ENCODE measurements at regions not wholly inside any gene's neighbourhood (a gene's known extent, or its start where the extent isn't known, plus 50 kb on each side); places are given as distances from the start of the nearest gene placed in this dataset.

GRCh38 chr12:127678945-127679344, 588.0 kb upstream of the TMEM132C start:
- no TSS peak for BruUV-seq (replicated peaks)
- Histone ChIP-seq H3K4me2 (ENCODE audit: insufficient read depth, low read length) (no peak overlapping the region), H3K9ac (replicated peaks; ENCODE audit: extremely low read depth, insufficient read depth, low read length) (no peak overlapping the region), H3K9me3 (replicated peaks; ENCODE audit: control insufficient read depth, insufficient read depth, low read length) (peaks cover 6% of the 10 kb centered on the region), H2AFZ (ENCODE audit: low read depth, low read length) (no peak overlapping the region), H4K20me1 (replicated peaks; ENCODE audit: control insufficient read depth, extremely low read depth, insufficient read depth, low read length) (no peaks in the 10 kb centered on the region), H3K79me2 (ENCODE audit: control insufficient read depth, insufficient read depth, low read length) (no peaks in the 10 kb centered on the region), H3K9me1 (replicated peaks; ENCODE audit: control insufficient read depth, extremely low read depth, insufficient read depth, low read length) (no peaks in the 10 kb centered on the region), H3K27me3 (ENCODE audit: control insufficient read depth in 2 of 2, insufficient read depth in 2 of 2, low read length in 2 of 2) (no peaks in the 10 kb centered on the region), H3K36me3 (ENCODE audit: control insufficient read depth in 2 of 2, extremely low read depth in 1 of 2, insufficient read depth in 2 of 2, low read length in 2 of 2) (no peaks in the 10 kb centered on the region), H3K27ac (ENCODE audit: insufficient read depth, low read depth, low read length) (no peak overlapping the region), H3K4me1 (ENCODE audit: control insufficient read depth, extremely low read depth, insufficient read depth, low read length) (no peaks in the 10 kb centered on the region), H3K4me3 (replicated peaks in 1 of 3; ENCODE audit: insufficient read depth in 1 of 3, low read depth in 1 of 3, low read length in 3 of 3) (no peak overlapping the region)
- FAIRE-seq (no peak), DNase-seq (ENCODE audit: low read depth, low spot score) (no peak)
- no peak for TF ChIP-seq JUN (IDR thresholded peaks at IDR 0.05; ENCODE audit: borderline replicate concordance, insufficient read depth, insufficient read length, low read depth)
- no peak for TF ChIP-seq MAX (IDR thresholded peaks at IDR 0.05; ENCODE audit: insufficient read depth, insufficient read length)
- TF ChIP-seq GATA2 (IDR thresholded peaks at IDR 0.05; ENCODE audit: insufficient read depth, insufficient read length, low read depth, low read length), result no peak
- no peak for TF ChIP-seq EZH2 (IDR thresholded peaks at IDR 0.05; ENCODE audit: borderline replicate concordance, low read depth, low read length, severe bottlenecking)
- no peak for TF ChIP-seq FOS (IDR thresholded peaks at IDR 0.05; ENCODE audit: borderline replicate concordance, insufficient read depth, low read length)
- TF ChIP-seq MYC (IDR thresholded peaks at IDR 0.05; ENCODE audit: low read depth, low read length), result no peak
- TF ChIP-seq, protein P1, sequence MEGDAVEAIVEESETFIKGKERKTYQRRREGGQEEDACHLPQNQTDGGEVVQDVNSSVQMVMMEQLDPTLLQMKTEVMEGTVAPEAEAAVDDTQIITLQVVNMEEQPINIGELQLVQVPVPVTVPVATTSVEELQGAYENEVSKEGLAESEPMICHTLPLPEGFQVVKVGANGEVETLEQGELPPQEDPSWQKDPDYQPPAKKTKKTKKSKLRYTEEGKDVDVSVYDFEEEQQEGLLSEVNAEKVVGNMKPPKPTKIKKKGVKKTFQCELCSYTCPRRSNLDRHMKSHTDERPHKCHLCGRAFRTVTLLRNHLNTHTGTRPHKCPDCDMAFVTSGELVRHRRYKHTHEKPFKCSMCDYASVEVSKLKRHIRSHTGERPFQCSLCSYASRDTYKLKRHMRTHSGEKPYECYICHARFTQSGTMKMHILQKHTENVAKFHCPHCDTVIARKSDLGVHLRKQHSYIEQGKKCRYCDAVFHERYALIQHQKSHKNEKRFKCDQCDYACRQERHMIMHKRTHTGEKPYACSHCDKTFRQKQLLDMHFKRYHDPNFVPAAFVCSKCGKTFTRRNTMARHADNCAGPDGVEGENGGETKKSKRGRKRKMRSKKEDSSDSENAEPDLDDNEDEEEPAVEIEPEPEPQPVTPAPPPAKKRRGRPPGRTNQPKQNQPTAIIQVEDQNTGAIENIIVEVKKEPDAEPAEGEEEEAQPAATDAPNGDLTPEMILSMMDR (IDR thresholded peaks at IDR 0.05; ENCODE audit: extremely low read depth in 1 of 2, insufficient read depth in 1 of 2, low read depth in 1 of 2, low read length in 2 of 2), result no peak
- TF ChIP-seq POLR2A (IDR thresholded peaks at IDR 0.05; ENCODE audit: low read depth, low read length), result no peak
- no peak for TF ChIP-seq POLR2AphosphoS5 (IDR thresholded peaks at IDR 0.05; ENCODE audit: insufficient read depth, low read depth, low read length)
- ChIA-PET POLR2A (no interaction called here), CTCF (interaction anchor here (0.7 kb wide), 1 partner anchor 15 kb away, joined by 3 read pairs; no protein-coding TSS in a partner anchor)
- intact Hi-C loops (cut with micrococcal nuclease), result no loop called here
- dilution Hi-C loops (cut with MboI; ENCODE audit: extremely low pct_ligation_motif_present, low sequenced_read_pairs), result no loop called here

All from endothelial cell of umbilical vein (primary cell).